ENCODE measurements at regions not wholly inside any gene's neighbourhood (a gene's known extent, or its start where the extent isn't known, plus 50 kb on each side); places are given as distances from the start of the nearest gene placed in this dataset.

GRCh38 chrX:94961730-94962129, 1287.7 kb downstream of the FAM133A start:
- no peak for TF ChIP-seq CTCF (conservative IDR thresholded peaks at IDR 0.05; ENCODE audit: low read depth, low read length)
- no peak overlapping the region for H3K4me3 ChIP-seq (ENCODE audit: low read length)
- DNase-seq (ENCODE audit: low read depth): no peak

- H3K4me3 ChIP-seq (ENCODE audit: low read length): no peak overlapping the region
- no peak for TF ChIP-seq CTCF (conservative IDR thresholded peaks at IDR 0.05; ENCODE audit: low read depth, low read length)
- no peak for DNase-seq (ENCODE audit: low read depth)
Observed at GRCh38 chrX:94977562-94977961, 1303.6 kb downstream of the FAM133A start.

- DNase-seq (ENCODE audit: low read depth): no peak
Observed at GRCh38 chrX:94977986-94978385, 1304.0 kb downstream of the FAM133A start.

More at GRCh38 chrX:94977986-94978385, 1304.0 kb downstream of the FAM133A start:
- no peak for TF ChIP-seq CTCF (conservative IDR thresholded peaks at IDR 0.05; ENCODE audit: low read depth, low read length)
- no peak overlapping the region for H3K4me3 ChIP-seq (ENCODE audit: low read length)

Data from retinal pigment epithelial cell (primary cell).